HG03045 (cell line): ENCODE measurements at regions not wholly inside any gene's neighbourhood (a gene's known extent, or its start where the extent isn't known, plus 50 kb on each side); places are given as distances from the start of the nearest gene placed in this dataset.
"Not testable (repeated sequence)": the region's sequence is repeated elsewhere in the genome, so short reads cannot be mapped to it uniquely, and the experiment has no call there.

ENCODE experiments used
- ATAC-seq: cut with Tn5 transposase; IDR thresholded peaks from one replicate; pipeline ENCODE4 v1.9.1; 2021; ENCODE audit warnings: mild to moderate bottlenecking, moderate library complexity; ENCODE audit not compliant: unreplicated experiment

- ATAC-seq = no peak
Observed at GRCh38 chrX:40943093-40943641, 142.1 kb upstream of the USP9X start.

- no peak for ATAC-seq
Observed at GRCh38 chrX:40945361-40945713, 139.9 kb upstream of the USP9X start.

GRCh38 chrX:40947276-40947675 is 138.0 kb upstream of the USP9X start:
- no peak for ATAC-seq

- ATAC-seq = no peak
Observed at GRCh38 chrX:40949071-40949470, 136.2 kb upstream of the USP9X start.

GRCh38 chrX:40950546-40950945 is 134.7 kb upstream of the USP9X start:
- ATAC-seq = no peak

GRCh38 chrX:40951407-40951806 is 133.8 kb upstream of the USP9X start:
- ATAC-seq = not testable (repeated sequence)

GRCh38 chrX:40952855-40953254 is 132.4 kb upstream of the USP9X start:
- ATAC-seq = no peak

- ATAC-seq = no peak
Observed at GRCh38 chrX:40953369-40953768, 131.9 kb upstream of the USP9X start.

- ATAC-seq = no peak
Observed at GRCh38 chrX:40960041-40960440, 125.2 kb upstream of the USP9X start.

- ATAC-seq = no peak
Observed at GRCh38 chrX:40962793-40963407, 122.3 kb upstream of the USP9X start.

- no peak for ATAC-seq
Observed at GRCh38 chrX:40964008-40964407, 121.2 kb upstream of the USP9X start.

- ATAC-seq = no peak
Observed at GRCh38 chrX:40964633-40965586, 120.3 kb upstream of the USP9X start.

GRCh38 chrX:40966213-40966820 is 118.9 kb upstream of the USP9X start:
- no peak for ATAC-seq

- ATAC-seq = no peak
Observed at GRCh38 chrX:40968180-40968579, 117.1 kb upstream of the USP9X start.

- ATAC-seq = no peak
Observed at GRCh38 chrX:40971736-40972135, 113.5 kb upstream of the USP9X start.

- no peak for ATAC-seq
Observed at GRCh38 chrX:40973619-40974018, 111.6 kb upstream of the USP9X start.

GRCh38 chrX:40975951-40976350 is 109.3 kb upstream of the USP9X start:
- no peak for ATAC-seq

GRCh38 chrX:40976981-40977380 is 108.3 kb upstream of the USP9X start:
- no peak for ATAC-seq

- no peak for ATAC-seq
Observed at GRCh38 chrX:40984962-40985361, 100.3 kb upstream of the USP9X start.

- no peak for ATAC-seq
Observed at GRCh38 chrX:40987413-40987812, 97.8 kb upstream of the USP9X start.

GRCh38 chrX:40988100-40988499 is 97.1 kb upstream of the USP9X start:
- ATAC-seq = no peak

- ATAC-seq = not testable (repeated sequence)
Observed at GRCh38 chrX:40993395-40993794, 91.8 kb upstream of the USP9X start.
